IMR-90 (cell line): ENCODE measurements at regions not wholly inside any gene's neighbourhood (a gene's known extent, or its start where the extent isn't known, plus 50 kb on each side); places are given as distances from the start of the nearest gene placed in this dataset. TPM values are rescaled to one million over a fixed set of nuclear protein-coding genes. Genes with fewer than 3 reads are reported as not detected.

Experiments
- microRNA-seq, 2 experiments: library from miRNA; stranded (forward) in 1 of 2; unstranded in 1 of 2; fragments of 10-50 nt in 1 of 2; fragments of <30 nt in 1 of 2; gene quantifications in 1 of 2; microRNA quantifications in 1 of 2; one replicate each; pipeline versions ENCODE3 to v1.1.0; 2013 to 2020; ENCODE audit not compliant: insufficient read depth in 1 of 2, insufficient read length in 1 of 2, unreplicated experiment in 1 of 2
- small RNA-seq, 5 experiments: library from RNA; depleted of rRNA; stranded (forward); fragments of <200 nt; gene quantifications; one replicate each; pipeline ENCODE3, GENCODE V24; 2012

Small RNA genes in the stretch of these regions (microRNA-seq; reads per million reads assigned to microRNA genes)
- gene AL590099.1 (ENCODE audit: insufficient read depth, insufficient read length) (not detected), gene LSP1P1 (ENCODE audit: insufficient read depth, insufficient read length) (not detected)

Small RNA genes in the stretch of these regions (small RNA-seq; reads per million reads assigned to genes)
- gene AL590099.1 = 0 reads per million in 5 experiments
- 0 reads per million in 5 experiments for gene LSP1P1
